ENCODE measurements at regions not wholly inside any gene's neighbourhood (a gene's known extent, or its start where the extent isn't known, plus 50 kb on each side); places are given as distances from the start of the nearest gene placed in this dataset.

- TF ChIP-seq POLR2A (IDR thresholded peaks at IDR 0.05) (no peak), CTCF (IDR thresholded peaks at IDR 0.05 in 4 of 5, conservative IDR thresholded peaks at IDR 0.05 in 1 of 5) (no peak)
Measured at GRCh38 chr21:32101277-32101676, 177.6 kb downstream of the MIS18A start.

Measured in gastrocnemius medialis (tissue), 4 donors.